ENCODE measurements at regions not wholly inside any gene's neighbourhood (a gene's known extent, or its start where the extent isn't known, plus 50 kb on each side); places are given as distances from the start of the nearest gene placed in this dataset.
"Not testable (repeated sequence)": the region's sequence is repeated elsewhere in the genome, so short reads cannot be mapped to it uniquely, and the experiment has no call there.

GRCh38 chr1:189992856-189993255 is 484.8 kb downstream of the BRINP3 start:
- H4K20me1 ChIP-seq (ENCODE audit: insufficient read depth) = no peaks in the 10 kb centered on the region
- no peak for DNase-seq
- H3K9ac ChIP-seq = no peak overlapping the region
- no peaks in the 10 kb centered on the region for H3K9me2 ChIP-seq (ENCODE audit: insufficient read depth)
- no peak overlapping the region for H3K27ac ChIP-seq
- H3F3A ChIP-seq (ENCODE audit: insufficient read depth) = no peaks in the 10 kb centered on the region
- no peak overlapping the region for H3K4me3 ChIP-seq
- no peak overlapping the region for H3K4me2 ChIP-seq (ENCODE audit: unreplicated experiment)
- no peak overlapping the region for H2AFZ ChIP-seq
- H3K36me3 ChIP-seq (ENCODE audit: low read depth) = no peaks in the 10 kb centered on the region
- H3K27me3 ChIP-seq (replicated peaks; ENCODE audit: insufficient read depth) = no peaks in the 10 kb centered on the region
- 55 to 57% methylated on average over 12 of the region's 12 CpGs for WGBS, 2 experiments (ENCODE audit: low coverage in 1 of 2, low lambda C conversion rate in 2 of 2, missing lambda C conversion rate in 2 of 2)
- H3K9me3 ChIP-seq (ENCODE audit: low read depth) = peaks cover 4% of the 10 kb centered on the region
- no peaks in the 10 kb centered on the region for H3K4me1 ChIP-seq (ENCODE audit: insufficient read depth)
- TF ChIP-seq EZH2phosphoT487 (IDR thresholded peaks at IDR 0.05; ENCODE audit: insufficient read depth, low read depth) = no peak
- no peak for TF ChIP-seq EZH2 (IDR thresholded peaks at IDR 0.05; ENCODE audit: insufficient read depth, poor library complexity, severe bottlenecking)
- in situ Hi-C loops (cut with MboI) = no loop called here
- H3K79me2 ChIP-seq (ENCODE audit: insufficient read depth) = no peaks in the 10 kb centered on the region

- Histone ChIP-seq H3K27ac (no peak overlapping the region), H2AFZ (no peak overlapping the region), H4K20me1 (ENCODE audit: insufficient read depth) (no peaks in the 10 kb centered on the region), H3K9me3 (ENCODE audit: low read depth) (no peaks in the 10 kb centered on the region), H3K27me3 (replicated peaks; ENCODE audit: insufficient read depth) (no peaks in the 10 kb centered on the region), H3F3A (ENCODE audit: insufficient read depth) (no peaks in the 10 kb centered on the region), H3K9me2 (ENCODE audit: insufficient read depth) (no peaks in the 10 kb centered on the region), H3K79me2 (ENCODE audit: insufficient read depth) (no peaks in the 10 kb centered on the region), H3K4me1 (ENCODE audit: insufficient read depth) (no peaks in the 10 kb centered on the region), H3K9ac (no peak overlapping the region), H3K4me3 (no peak overlapping the region), H3K4me2 (ENCODE audit: unreplicated experiment) (no peak overlapping the region), H3K36me3 (ENCODE audit: low read depth) (no peaks in the 10 kb centered on the region)
- in situ Hi-C loops (cut with MboI) = no loop called here
- WGBS, 2 experiments (ENCODE audit: low coverage in 1 of 2, low lambda C conversion rate in 2 of 2, missing lambda C conversion rate in 2 of 2) = 5 to 6% methylated on average over 3 of the region's 3 CpGs
- DNase-seq = no peak
- no peak for TF ChIP-seq EZH2phosphoT487 (IDR thresholded peaks at IDR 0.05; ENCODE audit: insufficient read depth, low read depth)
These were observed 477.2 kb downstream of the BRINP3 start for GRCh38 chr1:190000365-190000872.

DNA sequence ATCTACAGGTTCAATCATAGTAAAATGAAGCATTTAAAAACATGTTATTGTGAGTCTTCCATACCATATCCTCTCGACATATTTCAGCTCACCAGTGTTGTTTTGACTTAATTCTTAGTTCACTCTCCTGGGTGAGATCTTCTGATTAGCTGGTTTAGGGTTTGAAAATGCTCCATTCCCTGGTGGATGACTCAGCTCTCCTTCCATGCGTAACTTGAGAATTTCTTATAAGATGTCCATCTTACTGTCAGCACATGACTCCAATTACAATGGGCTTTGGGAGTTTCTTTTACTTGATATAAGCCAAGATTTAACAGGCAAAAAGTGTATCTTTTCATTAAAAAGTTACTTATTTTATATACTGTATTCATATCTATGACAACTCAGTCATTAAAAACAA is 476.5 kb downstream of the BRINP3 start:
- no peaks in the 10 kb centered on the region for H3K27me3 ChIP-seq (replicated peaks; ENCODE audit: insufficient read depth)
- no peak overlapping the region for H3K9ac ChIP-seq
- no peak overlapping the region for H3K4me2 ChIP-seq (ENCODE audit: unreplicated experiment)
- no peaks in the 10 kb centered on the region for H3K4me1 ChIP-seq (ENCODE audit: insufficient read depth)
- no peaks in the 10 kb centered on the region for H3F3A ChIP-seq (ENCODE audit: insufficient read depth)
- no peak overlapping the region for H3K4me3 ChIP-seq
- no peaks in the 10 kb centered on the region for H3K9me2 ChIP-seq (ENCODE audit: insufficient read depth)
- TF ChIP-seq EZH2 (IDR thresholded peaks at IDR 0.05; ENCODE audit: insufficient read depth, poor library complexity, severe bottlenecking) (no peak), EZH2phosphoT487 (IDR thresholded peaks at IDR 0.05; ENCODE audit: insufficient read depth, low read depth) (no peak)
- DNase-seq = no peak
- H4K20me1 ChIP-seq (ENCODE audit: insufficient read depth) = no peaks in the 10 kb centered on the region
- no peaks in the 10 kb centered on the region for H3K9me3 ChIP-seq (ENCODE audit: low read depth)
- no peaks in the 10 kb centered on the region for H3K36me3 ChIP-seq (ENCODE audit: low read depth)
- no peaks in the 10 kb centered on the region for H3K79me2 ChIP-seq (ENCODE audit: insufficient read depth)
- no peak overlapping the region for H3K27ac ChIP-seq
- in situ Hi-C loops (cut with MboI) = no loop called here
- 29 to 32% methylated on average over 2 of the region's 2 CpGs for WGBS, 2 experiments (ENCODE audit: low coverage in 1 of 2, low lambda C conversion rate in 2 of 2, missing lambda C conversion rate in 2 of 2)
- no peak overlapping the region for H2AFZ ChIP-seq

DNA sequence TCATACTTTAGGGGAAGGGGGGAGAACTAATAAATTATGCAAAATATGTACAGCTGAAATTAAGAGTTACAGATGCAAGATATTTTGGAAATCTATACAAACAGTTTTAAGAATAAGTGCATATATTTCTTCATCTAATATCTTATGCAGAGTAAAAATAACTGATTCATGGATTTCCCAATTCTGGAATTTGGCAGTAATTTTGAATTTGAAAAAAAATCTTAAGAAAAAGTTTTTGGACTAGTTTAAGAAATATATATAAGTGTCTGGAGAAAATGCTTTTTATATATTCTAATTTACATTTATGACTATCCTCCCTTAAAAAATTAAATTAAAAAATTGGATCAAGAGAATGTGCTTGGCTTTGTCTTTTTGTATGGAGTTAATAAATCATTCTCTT is 474.3 kb downstream of the BRINP3 start:
- H3K9ac ChIP-seq = no peak overlapping the region
- no peaks in the 10 kb centered on the region for H3K9me2 ChIP-seq (ENCODE audit: insufficient read depth)
- H3K4me2 ChIP-seq (ENCODE audit: unreplicated experiment) = no peak overlapping the region
- no peaks in the 10 kb centered on the region for H3K27me3 ChIP-seq (replicated peaks; ENCODE audit: insufficient read depth)
- H3K36me3 ChIP-seq (ENCODE audit: low read depth) = no peaks in the 10 kb centered on the region
- no peak overlapping the region for H3K27ac ChIP-seq
- H3F3A ChIP-seq (ENCODE audit: insufficient read depth) = no peaks in the 10 kb centered on the region
- TF ChIP-seq EZH2 (IDR thresholded peaks at IDR 0.05; ENCODE audit: insufficient read depth, poor library complexity, severe bottlenecking) (no peak), EZH2phosphoT487 (IDR thresholded peaks at IDR 0.05; ENCODE audit: insufficient read depth, low read depth) (no peak)
- no peak overlapping the region for H3K4me3 ChIP-seq
- H4K20me1 ChIP-seq (ENCODE audit: insufficient read depth) = no peaks in the 10 kb centered on the region
- no peaks in the 10 kb centered on the region for H3K4me1 ChIP-seq (ENCODE audit: insufficient read depth)
- H3K79me2 ChIP-seq (ENCODE audit: insufficient read depth) = no peaks in the 10 kb centered on the region
- no peaks in the 10 kb centered on the region for H3K9me3 ChIP-seq (ENCODE audit: low read depth)
- DNase-seq = no peak
- H2AFZ ChIP-seq = no peak overlapping the region
- in situ Hi-C loops (cut with MboI) = no loop called here

DNA sequence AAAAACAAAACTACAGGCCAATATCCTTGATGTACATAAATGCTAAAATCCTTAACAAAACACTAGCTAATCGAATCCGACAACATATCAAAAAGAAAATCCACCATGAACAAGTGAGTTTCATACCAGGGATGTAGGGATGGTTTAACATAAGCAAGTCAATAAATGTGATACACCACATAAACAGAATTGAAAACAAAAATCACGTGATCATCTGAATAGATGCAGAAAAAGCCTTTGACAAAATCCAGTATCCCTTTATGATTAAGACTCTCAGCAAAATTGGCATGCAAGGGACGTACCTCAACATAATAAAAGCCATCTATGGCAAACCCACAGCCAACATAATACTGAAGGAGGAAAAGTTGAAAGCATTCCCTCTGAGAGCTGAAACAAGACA is 466.1 kb downstream of the BRINP3 start:
- Histone ChIP-seq H3F3A (ENCODE audit: insufficient read depth) (no peaks in the 10 kb centered on the region), H3K79me2 (ENCODE audit: insufficient read depth) (no peaks in the 10 kb centered on the region), H3K9me2 (ENCODE audit: insufficient read depth) (no peaks in the 10 kb centered on the region), H3K9ac (no peak overlapping the region), H2AFZ (no peak overlapping the region), H3K36me3 (ENCODE audit: low read depth) (no peaks in the 10 kb centered on the region), H3K27ac (no peak overlapping the region), H3K4me2 (ENCODE audit: unreplicated experiment) (no peak overlapping the region), H3K9me3 (ENCODE audit: low read depth) (no peaks in the 10 kb centered on the region), H4K20me1 (ENCODE audit: insufficient read depth) (no peaks in the 10 kb centered on the region), H3K4me1 (ENCODE audit: insufficient read depth) (no peaks in the 10 kb centered on the region), H3K4me3 (no peak overlapping the region), H3K27me3 (replicated peaks; ENCODE audit: insufficient read depth) (no peaks in the 10 kb centered on the region)
- in situ Hi-C loops (cut with MboI) = no loop called here
- 34 to 42% methylated on average over 4 of the region's 4 CpGs for WGBS, 2 experiments (ENCODE audit: low coverage in 1 of 2, low lambda C conversion rate in 2 of 2, missing lambda C conversion rate in 2 of 2)
- DNase-seq = no peak
- no peak for TF ChIP-seq EZH2 (IDR thresholded peaks at IDR 0.05; ENCODE audit: insufficient read depth, poor library complexity, severe bottlenecking)
- no peak for TF ChIP-seq EZH2phosphoT487 (IDR thresholded peaks at IDR 0.05; ENCODE audit: insufficient read depth, low read depth)

DNA sequence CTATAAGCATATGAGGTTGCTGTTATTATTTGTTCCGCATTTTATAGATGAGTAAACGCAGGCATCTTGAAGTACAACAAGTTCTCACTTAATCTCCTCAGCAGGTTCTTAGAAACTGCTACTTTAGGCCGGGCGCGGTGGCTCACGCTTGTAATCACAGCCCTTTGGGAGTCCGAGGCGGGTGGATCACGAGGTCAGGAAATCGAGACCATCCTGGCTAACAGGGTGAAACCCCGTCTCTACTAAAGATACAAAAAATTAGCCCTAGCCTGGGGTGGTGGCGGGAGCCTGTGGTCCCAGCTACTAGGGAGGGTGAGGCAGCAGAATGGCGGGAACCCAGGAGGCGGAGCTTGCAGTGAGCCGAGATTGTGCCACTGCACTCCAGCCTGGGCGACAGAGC is 458.5 kb downstream of the BRINP3 start:
- H3K4me3 ChIP-seq; H2AFZ ChIP-seq; H3K79me2 ChIP-seq (ENCODE audit: insufficient read depth); H3K9me3 ChIP-seq (ENCODE audit: low read depth); H3K4me2 ChIP-seq (ENCODE audit: unreplicated experiment); H3K27ac ChIP-seq; H4K20me1 ChIP-seq (ENCODE audit: insufficient read depth); H3K27me3 ChIP-seq (replicated peaks; ENCODE audit: insufficient read depth); in situ Hi-C loops (cut with MboI); H3K9ac ChIP-seq; H3F3A ChIP-seq (ENCODE audit: insufficient read depth); H3K4me1 ChIP-seq (ENCODE audit: insufficient read depth); H3K36me3 ChIP-seq (ENCODE audit: low read depth); DNase-seq; H3K9me2 ChIP-seq (ENCODE audit: insufficient read depth): not testable (repeated sequence)
- 64 to 66% methylated on average over 16 of the region's 16 CpGs for whole genome bisulfite sequencing, 2 experiments (ENCODE audit: low coverage in 1 of 2, low lambda C conversion rate in 2 of 2, missing lambda C conversion rate in 2 of 2)
